KMS-11 (cell line): ENCODE measurements at regions not wholly inside any gene's neighbourhood (a gene's known extent, or its start where the extent isn't known, plus 50 kb on each side); places are given as distances from the start of the nearest gene placed in this dataset.

ENCODE experiments used
- H2AFZ ChIP-seq: fragments of 200-600 bp; sonication (generic); 2 replicates; pipeline ENCODE4 v1.6.1; 2016; ENCODE audit warnings: antibody characterized with exemption, mixed run types, low read depth
- H3K27ac ChIP-seq: fragments of 200-600 bp; sonication (generic); 2 replicates; pipeline ENCODE4 v1.6.1; 2016; ENCODE audit warnings: mild to moderate bottlenecking, mixed run types
- H3K27me3 ChIP-seq: fragments of 200-600 bp; sonication (generic); 2 replicates; pipeline ENCODE4 v1.6.1; 2017; ENCODE audit warnings: mild to moderate bottlenecking, low read depth, mixed run types, moderate library complexity; ENCODE audit not compliant: insufficient read depth
- H3K36me3 ChIP-seq: fragments of 200-600 bp; sonication (generic); 2 replicates; pipeline ENCODE4 v1.6.1; 2017; ENCODE audit warnings: mild to moderate bottlenecking, mixed run types; ENCODE audit not compliant: insufficient read depth
- H3K4me1 ChIP-seq: fragments of 200-600 bp; sonication (generic); 2 replicates; pipeline ENCODE4 v1.6.1; 2016; ENCODE audit warnings: mild to moderate bottlenecking, low read depth, mixed run types; ENCODE audit not compliant: poor library complexity, severe bottlenecking
- H3K4me2 ChIP-seq: fragments of 200-600 bp; sonication (generic); 2 replicates; pipeline ENCODE4 v1.7.0; 2016; ENCODE audit warnings: mild to moderate bottlenecking, mixed run types
- H3K4me3 ChIP-seq: fragments of 200-600 bp; sonication (generic); IDR thresholded peaks from 2 replicates; pipeline ENCODE4 v1.6.1; 2017; ENCODE audit warnings: low read depth, low read length, mixed read lengths; ENCODE audit not compliant: insufficient read depth
- H3K79me2 ChIP-seq: fragments of 200-600 bp; sonication (generic); 2 replicates; pipeline ENCODE4 v1.6.1; 2016; ENCODE audit warnings: low read depth, mixed run types; ENCODE audit not compliant: insufficient read depth
- H3K9ac ChIP-seq: fragments of 200-600 bp; sonication (generic); 2 replicates; pipeline ENCODE4 v1.6.1; 2016; ENCODE audit warnings: mild to moderate bottlenecking, mixed run types
- H4K20me1 ChIP-seq: fragments of 200-600 bp; sonication (generic); 2 replicates; pipeline ENCODE4 v1.6.1; 2016; ENCODE audit warnings: mild to moderate bottlenecking, mixed run types; ENCODE audit not compliant: insufficient read depth
- CTCF ChIP-seq: fragments of 200-600 bp; sonication (generic); conservative IDR thresholded peaks from 2 replicates; pipeline ENCODE4 v1.6.1; 2017; ENCODE audit warnings: low read depth, mild to moderate bottlenecking, antibody characterized with exemption, low read length, moderate library complexity, mixed read lengths

GRCh38 chr1:184294101-184294500, 92.7 kb upstream of the C1orf21 start:
- no peak overlapping the region for H3K9ac ChIP-seq
- no peak overlapping the region for H3K27ac ChIP-seq
- no peaks in the 10 kb centered on the region for H3K79me2 ChIP-seq
- no peak overlapping the region for H3K4me3 ChIP-seq
- H4K20me1 ChIP-seq: no peaks in the 10 kb centered on the region
- no peaks in the 10 kb centered on the region for H3K4me1 ChIP-seq
- no peak overlapping the region for H2AFZ ChIP-seq
- TF ChIP-seq CTCF: no peak
- H3K4me2 ChIP-seq: no peak overlapping the region
- H3K27me3 ChIP-seq: no peaks in the 10 kb centered on the region
- no peaks in the 10 kb centered on the region for H3K36me3 ChIP-seq

GRCh38 chr1:184296466-184297243, 90.2 kb upstream of the C1orf21 start:
- no peak overlapping the region for H3K9ac ChIP-seq
- no peak overlapping the region for H2AFZ ChIP-seq
- TF ChIP-seq CTCF: no peak
- no peak overlapping the region for H3K4me2 ChIP-seq
- H3K27ac ChIP-seq: no peak overlapping the region
- H3K27me3 ChIP-seq: no peaks in the 10 kb centered on the region
- H3K79me2 ChIP-seq: no peaks in the 10 kb centered on the region
- no peaks in the 10 kb centered on the region for H4K20me1 ChIP-seq
- H3K36me3 ChIP-seq: no peaks in the 10 kb centered on the region
- peaks cover 7% of the 10 kb centered on the region for H3K4me1 ChIP-seq
- H3K4me3 ChIP-seq: no peak overlapping the region

GRCh38 chr1:184297244-184297750, 89.5 kb upstream of the C1orf21 start:
- Histone ChIP-seq H3K4me2 (no peak overlapping the region), H3K27me3 (no peaks in the 10 kb centered on the region), H3K4me3 (no peak overlapping the region), H3K36me3 (no peaks in the 10 kb centered on the region), H2AFZ (no peak overlapping the region), H3K9ac (no peak overlapping the region), H4K20me1 (no peaks in the 10 kb centered on the region), H3K79me2 (no peaks in the 10 kb centered on the region), H3K27ac (no peak overlapping the region), H3K4me1 (peaks cover 13% of the 10 kb centered on the region)
- no peak for TF ChIP-seq CTCF

DNA sequence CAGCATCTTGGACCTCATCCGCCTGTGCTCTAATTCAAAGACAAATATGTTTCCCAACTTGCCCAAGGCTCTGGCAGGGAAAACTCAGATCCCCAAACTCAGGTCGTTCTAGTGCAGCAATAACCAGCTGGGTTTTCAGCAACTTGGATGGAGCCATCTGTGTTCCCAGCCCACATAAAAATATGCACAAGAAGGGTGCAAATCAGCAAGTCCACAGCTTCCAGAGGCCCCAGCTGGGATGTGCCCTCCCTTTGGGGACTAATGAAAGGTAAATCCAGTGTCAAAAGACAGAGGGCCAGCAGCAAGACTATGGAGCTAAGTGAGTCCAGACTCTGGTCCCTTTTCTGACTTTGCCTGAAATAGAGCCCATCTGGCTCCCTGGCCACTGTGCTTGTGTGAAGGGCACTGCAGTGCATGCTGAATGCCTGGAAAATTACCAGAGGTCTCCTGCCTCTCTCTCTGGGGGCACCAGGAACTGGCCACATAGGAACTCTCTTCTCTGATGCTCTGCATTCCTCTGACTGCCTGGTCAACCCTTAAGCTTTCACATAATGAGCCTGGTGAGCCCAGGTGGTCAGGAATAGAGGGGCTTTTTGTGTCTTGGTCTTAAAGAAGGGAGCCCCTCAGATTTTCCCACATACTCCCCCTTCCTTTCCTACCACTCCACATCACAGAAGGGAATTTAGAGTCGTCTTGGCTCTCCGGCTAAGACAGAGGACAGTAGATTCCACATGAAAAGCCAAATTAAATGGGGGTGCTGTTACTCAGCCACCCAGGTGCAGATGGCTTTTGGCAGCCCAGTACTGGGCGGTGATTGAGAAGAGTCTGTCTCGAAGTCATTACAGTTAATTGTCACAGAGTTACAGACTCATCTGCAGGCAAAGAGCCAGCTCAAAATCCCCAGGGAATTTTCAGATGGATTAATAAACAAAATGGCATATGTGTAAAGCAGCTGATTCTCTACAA, 88.1 kb upstream of the C1orf21 start:
- TF ChIP-seq CTCF: no peak
- H3K79me2 ChIP-seq: no peaks in the 10 kb centered on the region

More for the DNA sequence above, 88.1 kb upstream of the C1orf21 start:
- H3K4me3 ChIP-seq: no peak overlapping the region
- no peaks in the 10 kb centered on the region for H4K20me1 ChIP-seq
- peaks cover 21% of the 10 kb centered on the region for H3K4me1 ChIP-seq
- no peaks in the 10 kb centered on the region for H3K27me3 ChIP-seq
- H3K4me2 ChIP-seq: no peak overlapping the region
- H3K9ac ChIP-seq: no peak overlapping the region
- H2AFZ ChIP-seq: no peak overlapping the region
- H3K27ac ChIP-seq: no peak overlapping the region
- no peaks in the 10 kb centered on the region for H3K36me3 ChIP-seq
